ENCODE measurements at regions not wholly inside any gene's neighbourhood (a gene's known extent, or its start where the extent isn't known, plus 50 kb on each side); places are given as distances from the start of the nearest gene placed in this dataset.

DNA sequence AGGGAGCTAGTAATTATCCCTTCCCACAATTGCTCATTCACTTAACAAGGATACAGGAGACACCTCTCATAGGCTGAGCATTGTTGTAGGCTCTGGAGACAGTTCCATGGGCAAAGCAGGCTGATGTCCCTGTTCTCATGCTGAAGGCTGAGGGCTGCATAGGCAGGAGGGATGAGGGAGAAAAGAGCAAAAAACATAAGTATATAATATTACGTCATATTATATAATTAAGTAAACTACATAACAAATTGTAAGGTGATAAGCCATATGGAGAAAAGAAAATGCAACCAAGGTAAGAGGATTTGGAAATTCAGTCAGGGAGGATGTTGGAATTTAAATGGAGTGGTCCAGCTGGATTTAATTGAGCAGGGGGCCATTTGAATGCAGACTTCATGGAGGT, 380.6 kb upstream of the ST6GAL2 start:
- DNase-seq (no peak), ATAC-seq (no peak)
- no peak for TF ChIP-seq POLR2A (IDR thresholded peaks at IDR 0.05)
- TF ChIP-seq, protein P1, sequence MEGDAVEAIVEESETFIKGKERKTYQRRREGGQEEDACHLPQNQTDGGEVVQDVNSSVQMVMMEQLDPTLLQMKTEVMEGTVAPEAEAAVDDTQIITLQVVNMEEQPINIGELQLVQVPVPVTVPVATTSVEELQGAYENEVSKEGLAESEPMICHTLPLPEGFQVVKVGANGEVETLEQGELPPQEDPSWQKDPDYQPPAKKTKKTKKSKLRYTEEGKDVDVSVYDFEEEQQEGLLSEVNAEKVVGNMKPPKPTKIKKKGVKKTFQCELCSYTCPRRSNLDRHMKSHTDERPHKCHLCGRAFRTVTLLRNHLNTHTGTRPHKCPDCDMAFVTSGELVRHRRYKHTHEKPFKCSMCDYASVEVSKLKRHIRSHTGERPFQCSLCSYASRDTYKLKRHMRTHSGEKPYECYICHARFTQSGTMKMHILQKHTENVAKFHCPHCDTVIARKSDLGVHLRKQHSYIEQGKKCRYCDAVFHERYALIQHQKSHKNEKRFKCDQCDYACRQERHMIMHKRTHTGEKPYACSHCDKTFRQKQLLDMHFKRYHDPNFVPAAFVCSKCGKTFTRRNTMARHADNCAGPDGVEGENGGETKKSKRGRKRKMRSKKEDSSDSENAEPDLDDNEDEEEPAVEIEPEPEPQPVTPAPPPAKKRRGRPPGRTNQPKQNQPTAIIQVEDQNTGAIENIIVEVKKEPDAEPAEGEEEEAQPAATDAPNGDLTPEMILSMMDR (IDR thresholded peaks at IDR 0.05): no peak
- H3K36me3 ChIP-seq (replicated peaks in 1 of 2; ENCODE audit: insufficient read depth in 1 of 2, low read depth in 2 of 2): no peaks in the 10 kb centered on the region
- H3K27me3 ChIP-seq: no peaks in the 10 kb centered on the region
- H3K4me3 ChIP-seq: no peak overlapping the region
- H3K4me1 ChIP-seq: no peaks in the 10 kb centered on the region
- H3K27ac ChIP-seq: no peak overlapping the region
- WGBS, 2 donors: 66% methylated on average over 1 of the region's 1 CpG
- intact Hi-C loops (cut with DNase I): no loop called here
- no peaks in the 10 kb centered on the region for H3K9me3 ChIP-seq

DNA sequence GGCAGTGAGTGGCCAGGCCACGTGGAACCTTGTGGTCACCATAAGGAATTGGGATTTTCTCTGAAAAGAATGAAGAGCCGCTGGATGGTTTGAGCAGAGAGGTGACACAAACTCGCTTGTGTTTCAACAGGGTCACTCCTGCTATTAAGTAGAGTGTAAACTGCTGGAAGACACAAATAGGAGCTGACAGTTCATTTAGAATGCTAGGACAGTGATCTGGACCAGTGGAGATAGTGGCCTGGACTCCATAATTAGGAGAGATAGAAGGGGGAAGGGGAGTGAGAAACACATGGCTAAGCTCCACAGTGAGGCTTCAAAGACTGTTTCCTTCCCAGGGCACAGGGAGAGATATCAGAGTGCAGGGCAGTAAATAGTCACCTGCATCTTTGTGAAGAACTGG, 381.1 kb upstream of the ST6GAL2 start:
- no peaks in the 10 kb centered on the region for H3K9me3 ChIP-seq
- TF ChIP-seq, protein P1 (IDR thresholded peaks at IDR 0.05): no peak
- TF ChIP-seq POLR2A (IDR thresholded peaks at IDR 0.05): no peak
- no peak for ATAC-seq

DNA sequence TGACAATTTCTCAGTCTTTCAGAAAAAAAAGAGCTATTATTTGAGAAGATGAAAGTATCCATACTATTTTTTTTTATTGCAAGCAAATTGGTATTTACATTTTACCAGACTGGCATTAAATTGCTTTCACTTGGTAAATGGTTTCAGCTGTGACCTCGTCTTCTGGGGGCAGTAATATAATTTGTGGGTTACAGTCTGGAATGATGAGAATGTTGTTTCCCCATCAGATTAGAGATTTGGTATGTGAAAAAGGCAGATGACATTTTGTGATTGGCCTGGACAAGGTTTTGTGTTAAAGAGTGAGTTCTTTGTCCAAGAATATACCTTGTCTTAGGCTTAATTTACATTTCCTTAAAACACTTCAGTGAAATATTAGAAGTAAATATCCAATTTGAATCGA, 390.1 kb upstream of the ST6GAL2 start:
- WGBS, 2 donors: 34 to 36% methylated on average over 2 of the region's 2 CpGs

More for the DNA sequence above, 381.1 kb upstream of the ST6GAL2 start:
- intact Hi-C loops (cut with DNase I): no loop called here
- Histone ChIP-seq H3K36me3 (replicated peaks in 1 of 2; ENCODE audit: insufficient read depth in 1 of 2, low read depth in 2 of 2) (no peaks in the 10 kb centered on the region), H3K4me1 (no peaks in the 10 kb centered on the region), H3K27me3 (no peaks in the 10 kb centered on the region), H3K4me3 (no peak overlapping the region), H3K27ac (no peak overlapping the region)
- DNase-seq: no peak
- WGBS, 2 donors: 81 to 85% methylated on average over 3 of the region's 3 CpGs

DNA sequence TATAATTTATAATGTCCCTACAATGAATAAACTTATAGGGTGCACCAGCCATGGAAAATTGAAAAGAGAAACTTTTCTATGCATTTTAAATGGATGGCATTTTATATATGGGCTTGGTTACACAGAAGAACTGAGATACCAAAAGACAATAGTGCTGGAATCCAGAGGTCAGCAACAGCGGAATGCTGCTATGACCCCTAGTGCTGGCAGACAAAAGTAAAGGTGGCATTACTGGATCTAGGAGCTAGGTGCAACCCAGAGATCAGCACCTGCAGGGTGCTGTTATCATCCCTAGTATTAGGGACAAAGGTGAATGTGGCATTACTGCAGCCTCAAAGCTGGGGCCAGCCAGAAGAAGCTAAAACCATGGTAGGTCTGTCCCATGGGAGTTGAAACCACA, 392.7 kb upstream of the ST6GAL2 start:
- intact Hi-C loops (cut with DNase I): no loop called here
- DNase-seq (no peak), ATAC-seq (no peak)
- WGBS, 2 donors: 59 to 85% methylated on average over 1 of the region's 1 CpG
- H3K27ac ChIP-seq: no peak overlapping the region
- no peak overlapping the region for H3K4me3 ChIP-seq
- H3K9me3 ChIP-seq: no peaks in the 10 kb centered on the region
- H3K27me3 ChIP-seq: no peaks in the 10 kb centered on the region
- TF ChIP-seq, protein P1 (IDR thresholded peaks at IDR 0.05): no peak
- TF ChIP-seq POLR2A (IDR thresholded peaks at IDR 0.05): no peak
- H3K4me1 ChIP-seq: no peaks in the 10 kb centered on the region
- H3K36me3 ChIP-seq (replicated peaks in 1 of 2; ENCODE audit: insufficient read depth in 1 of 2, low read depth in 2 of 2): no peaks in the 10 kb centered on the region

More for the DNA sequence above, 390.1 kb upstream of the ST6GAL2 start:
- no peak for ATAC-seq
- intact Hi-C loops (cut with DNase I): no loop called here
- Histone ChIP-seq H3K36me3 (replicated peaks in 1 of 2; ENCODE audit: insufficient read depth in 1 of 2, low read depth in 2 of 2) (no peaks in the 10 kb centered on the region), H3K27me3 (no peaks in the 10 kb centered on the region), H3K4me3 (no peak overlapping the region), H3K27ac (no peak overlapping the region), H3K9me3 (no peaks in the 10 kb centered on the region), H3K4me1 (no peaks in the 10 kb centered on the region)
- TF ChIP-seq POLR2A (IDR thresholded peaks at IDR 0.05): no peak
- TF ChIP-seq, protein P1 (IDR thresholded peaks at IDR 0.05): no peak
- no peak for DNase-seq

DNA sequence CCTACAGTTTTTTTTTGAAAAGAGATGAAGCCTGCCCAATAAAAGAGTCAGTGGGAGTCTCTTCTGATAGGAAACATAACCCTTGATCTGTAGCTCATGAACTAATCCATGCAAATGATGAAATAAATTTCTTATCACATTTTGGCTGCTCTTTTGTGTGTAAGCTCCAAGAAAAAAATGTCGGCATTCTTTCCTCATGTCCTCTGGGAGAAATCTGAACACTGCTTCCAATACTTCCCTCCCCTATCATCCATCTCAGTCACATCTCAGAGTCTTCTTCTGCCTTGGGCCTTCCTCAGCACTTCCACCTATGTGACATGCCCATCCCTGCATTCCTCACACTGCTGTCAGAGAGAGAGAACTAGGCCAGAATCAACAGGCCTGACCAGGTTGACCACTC, 395.7 kb upstream of the ST6GAL2 start:
- intact Hi-C loops (cut with DNase I): no loop called here
- DNase-seq (no peak), ATAC-seq (no peak)
- TF ChIP-seq, protein P1 (IDR thresholded peaks at IDR 0.05): no peak
- TF ChIP-seq POLR2A (IDR thresholded peaks at IDR 0.05): no peak
- no peak overlapping the region for H3K4me3 ChIP-seq
- H3K27ac ChIP-seq: no peak overlapping the region
- H3K36me3 ChIP-seq (replicated peaks in 1 of 2; ENCODE audit: insufficient read depth in 1 of 2, low read depth in 2 of 2): no peaks in the 10 kb centered on the region
- H3K27me3 ChIP-seq: no peaks in the 10 kb centered on the region
- 65 to 69% methylated on average over 1 of the region's 1 CpG for WGBS, 2 donors
- no peaks in the 10 kb centered on the region for H3K4me1 ChIP-seq
- no peaks in the 10 kb centered on the region for H3K9me3 ChIP-seq
